Skin epidermis (tissue), 12 donors: ENCODE measurements at regions not wholly inside any gene's neighbourhood (a gene's known extent, or its start where the extent isn't known, plus 50 kb on each side); places are given as distances from the start of the nearest gene placed in this dataset.

Source experiments
- H3K27ac ChIP-seq, 21 experiments: fragments of 200-600 bp; sonication (generic) in 11 of 21; one replicate each; pipeline ENCODE4 v1.5.0; 2020; ENCODE audit warnings: mild to moderate bottlenecking in 3 of 21, inconsistent platforms in 2 of 21, moderate library complexity in 2 of 21
- H3K4me3 ChIP-seq, 7 experiments: fragments of 200-600 bp; sonication (generic) in 2 of 7; one replicate each; pipeline ENCODE4 v1.5.0; 2020; ENCODE audit warnings: inconsistent platforms in 2 of 7, mild to moderate bottlenecking in 2 of 7, moderate library complexity in 1 of 7

DNA sequence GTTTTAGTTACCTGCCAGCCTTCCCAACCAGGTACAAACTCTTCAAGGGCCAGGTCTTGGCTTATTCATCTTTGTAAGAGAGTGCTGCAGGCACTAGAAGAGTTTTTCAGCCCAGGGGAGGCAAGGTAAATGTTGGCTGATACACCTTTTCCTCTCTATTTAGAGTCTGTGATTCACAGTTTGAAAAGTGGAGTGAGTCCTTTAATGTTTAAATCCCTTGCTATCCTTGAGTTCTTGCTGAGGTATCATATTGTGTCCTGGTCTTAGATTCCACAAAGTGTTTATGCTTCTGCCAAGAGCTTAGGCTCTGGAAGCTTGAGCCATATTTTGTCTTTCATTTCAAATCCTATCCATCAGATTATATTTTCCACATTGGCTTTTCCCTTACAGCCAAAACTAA, 52.8 kb upstream of the CITED2 start:
- H3K27ac ChIP-seq = no peak overlapping the region
- no peak overlapping the region for H3K4me3 ChIP-seq

DNA sequence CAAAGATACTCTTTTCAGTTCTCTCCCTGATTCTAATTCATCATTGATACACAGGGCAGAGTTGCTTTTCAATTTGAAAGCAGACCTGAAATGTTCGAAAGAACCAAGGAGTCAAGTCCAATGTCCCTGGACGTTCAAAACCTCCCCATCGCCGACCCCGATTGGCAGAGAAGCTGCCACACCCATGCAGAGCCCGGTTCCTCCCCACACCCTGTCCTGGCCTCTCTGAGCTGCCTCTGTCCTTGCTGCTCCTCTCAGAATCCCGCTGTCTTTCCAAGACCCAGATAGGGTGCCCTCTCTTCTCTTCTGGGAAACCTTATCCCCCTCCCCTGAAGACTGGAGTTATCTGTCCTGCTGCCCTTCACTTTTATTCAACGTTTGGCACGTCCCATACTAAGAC, 52.3 kb upstream of the CITED2 start:
- H3K27ac ChIP-seq = no peak overlapping the region
- H3K4me3 ChIP-seq = no peak overlapping the region

DNA sequence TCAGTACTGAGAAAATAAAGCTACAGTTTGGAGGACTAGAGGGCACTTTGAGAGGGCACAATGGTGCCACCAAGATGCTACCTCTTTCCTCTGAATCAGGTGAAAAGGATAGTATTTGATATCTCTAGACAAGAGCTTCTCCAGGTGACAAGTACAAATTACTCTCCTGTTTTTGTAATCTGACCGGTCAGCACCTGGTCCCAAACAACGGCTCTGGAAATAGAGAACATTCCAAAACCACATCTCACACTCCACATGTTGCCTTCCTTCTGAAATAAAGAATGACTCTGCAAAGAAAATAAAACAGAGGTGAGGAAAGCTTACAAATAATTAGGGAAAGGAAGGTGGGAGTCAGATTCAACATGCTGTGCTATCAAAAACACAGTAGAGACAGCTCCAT, 51.3 kb upstream of the CITED2 start:
- no peak overlapping the region for H3K27ac ChIP-seq
- no peak overlapping the region for H3K4me3 ChIP-seq

DNA sequence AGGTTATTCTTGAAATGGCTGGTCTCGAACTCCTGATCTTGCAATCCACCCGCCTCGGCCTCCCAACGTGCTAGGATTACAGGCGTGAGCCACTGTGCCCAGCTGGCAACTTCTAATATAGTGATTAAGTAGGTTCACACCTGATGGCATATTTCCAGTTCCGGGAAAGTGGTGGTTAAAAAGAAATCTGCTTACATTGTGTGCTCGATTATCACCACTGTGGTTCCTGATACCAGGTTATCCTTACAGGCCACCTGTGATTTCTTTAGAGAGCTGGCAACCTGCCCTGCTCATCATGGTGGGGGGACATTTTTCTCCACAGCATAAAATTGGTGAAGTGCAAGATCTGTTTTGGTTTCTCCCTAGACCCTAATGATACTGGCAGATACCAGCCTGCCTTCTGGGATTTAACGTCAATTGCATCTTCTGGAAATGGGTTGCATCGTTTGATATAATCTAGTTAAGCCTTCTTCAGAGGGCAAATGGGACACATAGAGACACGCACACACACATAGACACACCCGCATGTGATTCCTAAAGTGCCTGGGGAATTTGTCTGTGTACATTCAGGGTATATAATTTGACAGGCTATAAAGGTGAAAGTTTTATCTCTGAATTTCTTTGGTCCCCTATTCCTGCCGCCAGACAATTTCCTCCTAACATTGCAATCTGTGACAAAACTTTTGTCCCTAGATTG, 49.7 kb upstream of the CITED2 start:
- no peak overlapping the region for H3K4me3 ChIP-seq
- no peak overlapping the region for H3K27ac ChIP-seq
